ENCODE measurements at regions not wholly inside any gene's neighbourhood (a gene's known extent, or its start where the extent isn't known, plus 50 kb on each side); places are given as distances from the start of the nearest gene placed in this dataset.

DNA sequence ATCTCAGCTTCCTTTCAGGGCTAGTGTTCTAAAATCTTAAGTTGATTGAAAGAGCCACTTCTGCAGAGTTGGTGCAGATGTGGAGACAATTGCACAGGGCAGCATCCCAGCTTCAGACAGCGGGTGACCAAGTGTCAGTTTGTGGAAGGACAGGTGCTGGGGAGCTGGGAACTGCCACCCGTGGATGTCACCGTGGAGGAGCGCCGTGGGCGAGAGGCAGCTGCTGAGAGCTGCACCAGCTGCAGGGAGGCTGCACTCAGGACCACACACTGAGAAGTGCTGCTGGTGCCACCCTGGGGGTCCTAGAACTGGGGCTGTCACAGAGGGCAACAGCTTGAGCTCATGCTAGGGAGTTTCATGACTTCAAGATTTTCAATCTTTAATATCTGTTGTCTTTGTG is 543.0 kb upstream of the FZD8 start:
- Histone ChIP-seq H3K36me3 (ENCODE audit: control insufficient read depth, insufficient read depth, low read length) (no peaks in the 10 kb centered on the region), H3K9me3 (ENCODE audit: control insufficient read depth, insufficient read depth, low read length) (peaks cover 12% of the 10 kb centered on the region), H3K4me3 (ENCODE audit: low read length) (no peak overlapping the region), H3K27me3 (ENCODE audit: control insufficient read depth, insufficient read depth, low read length) (no peaks in the 10 kb centered on the region), H3K4me1 (ENCODE audit: control insufficient read depth, insufficient read depth, low read length) (no peaks in the 10 kb centered on the region), H3K27ac (ENCODE audit: low read length) (no peak overlapping the region)
- H3K27ac Mint-ChIP-seq, result no peak overlapping the region
- no peaks in the 10 kb centered on the region for H3K4me1 Mint-ChIP-seq
- H3K27me3 Mint-ChIP-seq (ENCODE audit: low read depth in 2 of 2), result no peaks in the 10 kb centered on the region
- DNase-seq, result no peak
- H3K4me3 Mint-ChIP-seq, result no peak overlapping the region
- WGBS (ENCODE audit: insufficient coverage), result 91% methylated on average over 6 of the region's 6 CpGs
- intact Hi-C loops (cut with micrococcal nuclease), result no loop called here
- H3K36me3 Mint-ChIP-seq, result no peaks in the 10 kb centered on the region
- no peak for ATAC-seq
- TF ChIP-seq, protein P1, sequence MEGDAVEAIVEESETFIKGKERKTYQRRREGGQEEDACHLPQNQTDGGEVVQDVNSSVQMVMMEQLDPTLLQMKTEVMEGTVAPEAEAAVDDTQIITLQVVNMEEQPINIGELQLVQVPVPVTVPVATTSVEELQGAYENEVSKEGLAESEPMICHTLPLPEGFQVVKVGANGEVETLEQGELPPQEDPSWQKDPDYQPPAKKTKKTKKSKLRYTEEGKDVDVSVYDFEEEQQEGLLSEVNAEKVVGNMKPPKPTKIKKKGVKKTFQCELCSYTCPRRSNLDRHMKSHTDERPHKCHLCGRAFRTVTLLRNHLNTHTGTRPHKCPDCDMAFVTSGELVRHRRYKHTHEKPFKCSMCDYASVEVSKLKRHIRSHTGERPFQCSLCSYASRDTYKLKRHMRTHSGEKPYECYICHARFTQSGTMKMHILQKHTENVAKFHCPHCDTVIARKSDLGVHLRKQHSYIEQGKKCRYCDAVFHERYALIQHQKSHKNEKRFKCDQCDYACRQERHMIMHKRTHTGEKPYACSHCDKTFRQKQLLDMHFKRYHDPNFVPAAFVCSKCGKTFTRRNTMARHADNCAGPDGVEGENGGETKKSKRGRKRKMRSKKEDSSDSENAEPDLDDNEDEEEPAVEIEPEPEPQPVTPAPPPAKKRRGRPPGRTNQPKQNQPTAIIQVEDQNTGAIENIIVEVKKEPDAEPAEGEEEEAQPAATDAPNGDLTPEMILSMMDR (IDR thresholded peaks at IDR 0.05), result no peak
- H3K9me3 Mint-ChIP-seq, result peaks cover 6 to 11% of the 10 kb centered on the region in 2 donors

- ATAC-seq (no peak), DNase-seq (no peak)
- Histone ChIP-seq H3K27ac (ENCODE audit: low read length) (no peak overlapping the region), H3K4me3 (ENCODE audit: low read length) (no peak overlapping the region), H3K9me3 (ENCODE audit: control insufficient read depth, insufficient read depth, low read length) (peaks cover 5% of the 10 kb centered on the region), H3K36me3 (ENCODE audit: control insufficient read depth, insufficient read depth, low read length) (no peaks in the 10 kb centered on the region), H3K27me3 (ENCODE audit: control insufficient read depth, insufficient read depth, low read length) (no peaks in the 10 kb centered on the region), H3K4me1 (ENCODE audit: control insufficient read depth, insufficient read depth, low read length) (no peaks in the 10 kb centered on the region)
- no peaks in the 10 kb centered on the region for H3K27me3 Mint-ChIP-seq (ENCODE audit: low read depth in 2 of 2)
- H3K27ac Mint-ChIP-seq, result no peak overlapping the region
- WGBS (ENCODE audit: insufficient coverage), result 96% methylated on average over 5 of the region's 6 CpGs
- H3K9me3 Mint-ChIP-seq, result peaks cover 3 to 8% of the 10 kb centered on the region in 2 donors
- H3K4me3 Mint-ChIP-seq, result no peak overlapping the region
- TF ChIP-seq, protein P1 (IDR thresholded peaks at IDR 0.05), result no peak
- intact Hi-C loops (cut with micrococcal nuclease), result no loop called here
- no peaks in the 10 kb centered on the region for H3K36me3 Mint-ChIP-seq
- no peaks in the 10 kb centered on the region for H3K4me1 Mint-ChIP-seq
These were observed 541.6 kb upstream of the FZD8 start for GRCh38 chr10:36183726-36184125.

GRCh38 chr10:36183056-36183455 is 541.0 kb upstream of the FZD8 start:
- Mint-ChIP-seq H3K4me3 (no peak overlapping the region), H3K9me3 (peaks cover 3 to 8% of the 10 kb centered on the region in 2 donors), H3K27me3 (ENCODE audit: low read depth in 2 of 2) (no peaks in the 10 kb centered on the region), H3K27ac (no peak overlapping the region), H3K36me3 (no peaks in the 10 kb centered on the region), H3K4me1 (no peaks in the 10 kb centered on the region)
- no peak overlapping the region for H3K27ac ChIP-seq (ENCODE audit: low read length)
- ATAC-seq (no peak), DNase-seq (no peak)
- intact Hi-C loops (cut with micrococcal nuclease), result no loop called here
- H3K4me1 ChIP-seq (ENCODE audit: control insufficient read depth, insufficient read depth, low read length), result no peaks in the 10 kb centered on the region
- TF ChIP-seq, protein P1 (IDR thresholded peaks at IDR 0.05), result no peak
- peaks cover 2% of the 10 kb centered on the region for H3K9me3 ChIP-seq (ENCODE audit: control insufficient read depth, insufficient read depth, low read length)
- no peaks in the 10 kb centered on the region for H3K36me3 ChIP-seq (ENCODE audit: control insufficient read depth, insufficient read depth, low read length)
- no peak overlapping the region for H3K4me3 ChIP-seq (ENCODE audit: low read length)
- no peaks in the 10 kb centered on the region for H3K27me3 ChIP-seq (ENCODE audit: control insufficient read depth, insufficient read depth, low read length)

DNA sequence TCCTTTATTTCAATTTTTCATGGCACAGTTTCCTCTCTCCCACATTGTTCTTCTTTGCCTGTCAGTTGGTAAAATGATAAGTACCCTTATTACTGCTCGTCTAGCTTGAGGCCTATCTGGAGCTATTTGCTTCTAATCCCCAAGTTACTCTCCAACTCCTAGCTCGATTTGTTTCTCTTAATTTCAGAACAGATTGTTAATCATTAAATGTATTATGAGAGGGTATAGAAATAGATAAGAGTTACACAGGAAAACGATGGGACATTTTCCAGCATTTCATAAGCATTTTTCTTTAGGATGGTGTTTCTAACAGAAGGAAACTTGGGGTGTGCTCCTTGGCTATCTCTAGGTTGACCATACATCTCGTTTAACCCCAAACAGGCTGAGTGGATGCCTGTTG is 540.5 kb upstream of the FZD8 start:
- Mint-ChIP-seq H3K27ac (no peak overlapping the region), H3K4me1 (no peaks in the 10 kb centered on the region), H3K4me3 (no peak overlapping the region), H3K27me3 (ENCODE audit: low read depth in 2 of 2) (no peaks in the 10 kb centered on the region), H3K36me3 (no peaks in the 10 kb centered on the region), H3K9me3 (peaks cover 3 to 8% of the 10 kb centered on the region in 2 donors)
- H3K36me3 ChIP-seq (ENCODE audit: control insufficient read depth, insufficient read depth, low read length), result no peaks in the 10 kb centered on the region
- H3K27ac ChIP-seq (ENCODE audit: low read length), result no peak overlapping the region
- no peaks in the 10 kb centered on the region for H3K27me3 ChIP-seq (ENCODE audit: control insufficient read depth, insufficient read depth, low read length)
- intact Hi-C loops (cut with micrococcal nuclease), result no loop called here
- TF ChIP-seq, protein P1 (IDR thresholded peaks at IDR 0.05), result no peak
- no peak for DNase-seq
- WGBS (ENCODE audit: insufficient coverage), result 77% methylated on average over 3 of the region's 4 CpGs
- ATAC-seq, result no peak
- no peaks in the 10 kb centered on the region for H3K4me1 ChIP-seq (ENCODE audit: control insufficient read depth, insufficient read depth, low read length)
- H3K4me3 ChIP-seq (ENCODE audit: low read length), result no peak overlapping the region
- H3K9me3 ChIP-seq (ENCODE audit: control insufficient read depth, insufficient read depth, low read length), result no peaks in the 10 kb centered on the region

Data from natural killer cell (primary cell).